DOHH2 (cell line): ENCODE measurements at regions not wholly inside any gene's neighbourhood (a gene's known extent, or its start where the extent isn't known, plus 50 kb on each side); places are given as distances from the start of the nearest gene placed in this dataset.

Experiments used
- H3F3A ChIP-seq: fragments of 200-600 bp; sonication (generic), shearing (Covaris generic); 2 replicates; pipeline ENCODE4 v1.6.0; 2016; ENCODE audit warnings: antibody characterized with exemption, mild to moderate bottlenecking; ENCODE audit not compliant: control insufficient read depth, insufficient read depth
- H3K27ac ChIP-seq: fragments of 200-600 bp; sonication (generic); 2 replicates; pipeline ENCODE4 v1.5.1; 2014; ENCODE audit warnings: low read depth, mild to moderate bottlenecking, low read length, moderate library complexity
- H3K27me3 ChIP-seq: fragments of 200-600 bp; sonication (generic); 2 replicates; pipeline ENCODE4 v1.6.1; 2014; ENCODE audit warnings: mild to moderate bottlenecking, low read length, mixed read lengths; ENCODE audit not compliant: control insufficient read depth
- H3K36me3 ChIP-seq: fragments of 200-600 bp; sonication (generic); 2 replicates; pipeline ENCODE4 v1.6.1; 2014; ENCODE audit warnings: mild to moderate bottlenecking, low read length, moderate library complexity, mixed read lengths; ENCODE audit not compliant: control insufficient read depth
- H3K4me1 ChIP-seq: fragments of 200-600 bp; sonication (generic); 2 replicates; pipeline ENCODE4 v1.6.1; 2014; ENCODE audit warnings: mild to moderate bottlenecking, low read length, mixed read lengths; ENCODE audit not compliant: control insufficient read depth
- H3K4me2 ChIP-seq: fragments of 200-600 bp; sonication (generic); 2 replicates; pipeline ENCODE4 v1.6.0; 2014; ENCODE audit warnings: mild to moderate bottlenecking, low read length, moderate library complexity
- H3K4me3 ChIP-seq: fragments of 200-600 bp; sonication (generic); 2 replicates; pipeline ENCODE4 v1.5.1; 2014; ENCODE audit warnings: mild to moderate bottlenecking, low read length, mixed read lengths
- H3K79me2 ChIP-seq: fragments of 200-600 bp; sonication (generic); 2 replicates; pipeline ENCODE4 v1.6.1; 2014; ENCODE audit warnings: mild to moderate bottlenecking, low read length, mixed read lengths; ENCODE audit not compliant: control insufficient read depth
- H3K9me2 ChIP-seq: fragments of 200-600 bp; sonication (generic); replicated peaks from 2 replicates; pipeline ENCODE4 v1.6.1; 2014; ENCODE audit warnings: mild to moderate bottlenecking, low read length, mixed read lengths; ENCODE audit not compliant: control insufficient read depth
- H3K9me3 ChIP-seq: fragments of 200-600 bp; sonication (generic); 2 replicates; pipeline ENCODE4 v1.6.1; 2014; ENCODE audit warnings: antibody characterized with exemption, low read length, mixed read lengths; ENCODE audit not compliant: control insufficient read depth, insufficient read depth
- H4K20me1 ChIP-seq: fragments of 200-600 bp; sonication (generic); 2 replicates; pipeline ENCODE4 v1.6.0; 2014; ENCODE audit warnings: low read depth, mild to moderate bottlenecking, antibody characterized with exemption, low read length, moderate library complexity; ENCODE audit not compliant: control insufficient read depth, insufficient read depth
- CTCF ChIP-seq: fragments of 200-600 bp; sonication (generic); IDR thresholded peaks from one replicate; pipeline ENCODE4 v1.5.1; 2014; ENCODE audit warnings: antibody characterized with exemption, mild to moderate bottlenecking, low read depth, low read length; ENCODE audit not compliant: poor library complexity, severe bottlenecking
- EZH2phosphoT487 ChIP-seq: fragments of 200-600 bp; sonication (generic); IDR thresholded peaks from 2 replicates; pipeline ENCODE4 v1.6.1; 2017; ENCODE audit warnings: borderline replicate concordance, mild to moderate bottlenecking, antibody characterized with exemption, low read length, moderate library complexity, mixed read lengths

- H3K4me3 ChIP-seq = no peak overlapping the region
- no peaks in the 10 kb centered on the region for H3K9me2 ChIP-seq
- H4K20me1 ChIP-seq = no peaks in the 10 kb centered on the region
- no peak overlapping the region for H3K4me2 ChIP-seq
- H3K9me3 ChIP-seq = no peaks in the 10 kb centered on the region
- no peaks in the 10 kb centered on the region for H3F3A ChIP-seq
- no peak overlapping the region for H3K27ac ChIP-seq
- TF ChIP-seq CTCF = no peak
- no peak for TF ChIP-seq EZH2phosphoT487
- H3K27me3 ChIP-seq = no peaks in the 10 kb centered on the region
- H3K36me3 ChIP-seq = no peaks in the 10 kb centered on the region
- no peaks in the 10 kb centered on the region for H3K4me1 ChIP-seq
- no peaks in the 10 kb centered on the region for H3K79me2 ChIP-seq
Observed at GRCh38 chr9:79236466-79236865, 335.3 kb upstream of the TLE4 start.

GRCh38 chr9:79237861-79238260, 333.9 kb upstream of the TLE4 start:
- TF ChIP-seq CTCF (no peak), EZH2phosphoT487 (no peak)
- Histone ChIP-seq H3K79me2 (no peaks in the 10 kb centered on the region), H3K9me2 (no peaks in the 10 kb centered on the region), H3K36me3 (no peaks in the 10 kb centered on the region), H3F3A (no peaks in the 10 kb centered on the region), H3K27me3 (no peaks in the 10 kb centered on the region), H3K4me2 (no peak overlapping the region), H3K27ac (no peak overlapping the region), H3K4me3 (no peak overlapping the region), H3K9me3 (no peaks in the 10 kb centered on the region), H3K4me1 (no peaks in the 10 kb centered on the region), H4K20me1 (no peaks in the 10 kb centered on the region)

GRCh38 chr9:79240774-79241173, 331.0 kb upstream of the TLE4 start:
- Histone ChIP-seq H3F3A (no peaks in the 10 kb centered on the region), H3K4me1 (no peaks in the 10 kb centered on the region), H3K4me3 (no peak overlapping the region), H3K27me3 (no peaks in the 10 kb centered on the region), H4K20me1 (no peaks in the 10 kb centered on the region), H3K79me2 (no peaks in the 10 kb centered on the region), H3K9me2 (no peaks in the 10 kb centered on the region), H3K4me2 (no peak overlapping the region), H3K9me3 (no peaks in the 10 kb centered on the region), H3K36me3 (no peaks in the 10 kb centered on the region), H3K27ac (no peak overlapping the region)
- TF ChIP-seq EZH2phosphoT487 (no peak), CTCF (no peak)

- no peaks in the 10 kb centered on the region for H3K9me2 ChIP-seq
- no peaks in the 10 kb centered on the region for H3K4me1 ChIP-seq
- no peak overlapping the region for H3K4me3 ChIP-seq
- no peaks in the 10 kb centered on the region for H3K9me3 ChIP-seq
- no peaks in the 10 kb centered on the region for H3K79me2 ChIP-seq
- H3F3A ChIP-seq = no peaks in the 10 kb centered on the region
- H3K27me3 ChIP-seq = no peaks in the 10 kb centered on the region
- no peaks in the 10 kb centered on the region for H4K20me1 ChIP-seq
- no peak overlapping the region for H3K27ac ChIP-seq
- no peak overlapping the region for H3K4me2 ChIP-seq
- TF ChIP-seq EZH2phosphoT487 (no peak), CTCF (no peak)
- H3K36me3 ChIP-seq = no peaks in the 10 kb centered on the region
Observed at GRCh38 chr9:79242489-79242888, 329.3 kb upstream of the TLE4 start.
